NCI-H460 (cell line): ENCODE measurements at regions not wholly inside any gene's neighbourhood (a gene's known extent, or its start where the extent isn't known, plus 50 kb on each side); places are given as distances from the start of the nearest gene placed in this dataset.

Experiments
- DNase-seq: peaks from one replicate; pipeline ENCODE4 v3.0.0-alpha.2; 2016; ENCODE audit warnings: low read depth; ENCODE audit errors: extremely low read depth

- DNase-seq, result no peak
These were observed 610.8 kb downstream of the LMO4 start for GRCh38 chr1:87939444-87939843.

GRCh38 chr1:87940421-87940820 lies 611.7 kb downstream of the LMO4 start:
- DNase-seq, result no peak

GRCh38 chr1:87941337-87941946 lies 612.8 kb downstream of the LMO4 start:
- DNase-seq, result no peak

- no peak for DNase-seq
These were observed 613.5 kb downstream of the LMO4 start for GRCh38 chr1:87942165-87942564.

- DNase-seq, result no peak
These were observed 621.0 kb downstream of the LMO4 start for GRCh38 chr1:87949711-87950110.

- no peak for DNase-seq
These were observed 621.7 kb downstream of the LMO4 start for GRCh38 chr1:87950369-87950768.

- no peak for DNase-seq
These were observed 622.7 kb downstream of the LMO4 start for GRCh38 chr1:87951409-87951808.

GRCh38 chr1:87951852-87952251 lies 623.2 kb downstream of the LMO4 start:
- no peak for DNase-seq

GRCh38 chr1:87953121-87953520 lies 624.4 kb downstream of the LMO4 start:
- no peak for DNase-seq

- peak; percentile 16 for DNase-seq
These were observed 625.2 kb downstream of the LMO4 start for GRCh38 chr1:87953732-87954344.

GRCh38 chr1:87955038-87955437 lies 626.4 kb downstream of the LMO4 start:
- DNase-seq, result no peak

- DNase-seq, result no peak
These were observed 627.4 kb downstream of the LMO4 start for GRCh38 chr1:87956072-87956471.

GRCh38 chr1:87956750-87957149 lies 628.1 kb downstream of the LMO4 start:
- DNase-seq, result no peak

- DNase-seq, result no peak
These were observed 628.7 kb downstream of the LMO4 start for GRCh38 chr1:87957331-87957730.

GRCh38 chr1:87958201-87958600 lies 629.5 kb downstream of the LMO4 start:
- no peak for DNase-seq

GRCh38 chr1:87958716-87959115 lies 630.0 kb downstream of the LMO4 start:
- no peak for DNase-seq

GRCh38 chr1:87959236-87959635 lies 630.6 kb downstream of the LMO4 start:
- no peak for DNase-seq

GRCh38 chr1:87961992-87962391 lies 633.3 kb downstream of the LMO4 start:
- no peak for DNase-seq

GRCh38 chr1:87963556-87963955 lies 634.9 kb downstream of the LMO4 start:
- DNase-seq, result no peak

- DNase-seq, result no peak
These were observed 636.5 kb downstream of the LMO4 start for GRCh38 chr1:87965193-87965592.

GRCh38 chr1:87968197-87968955 lies 639.7 kb downstream of the LMO4 start:
- DNase-seq, result no peak

GRCh38 chr1:87969040-87969439 lies 640.4 kb downstream of the LMO4 start:
- DNase-seq, result no peak
